Left lung (tissue), 4 donors: ENCODE measurements at regions not wholly inside any gene's neighbourhood (a gene's known extent, or its start where the extent isn't known, plus 50 kb on each side); places are given as distances from the start of the nearest gene placed in this dataset.

Experiments
- ATAC-seq: fragments of 200-7000 bp; cut with Tn5 transposase; one replicate; pipeline ENCODE4 v1.9.1; 2020; ENCODE audit warnings: moderate library complexity
- DNase-seq, 4 donors: peaks; one replicate each; pipeline ENCODE4 v3.0.0-alpha.2; 2013 to 2020
- H3K27ac ChIP-seq, 2 donors: fragments of 200-600 bp; sonication (generic) in 1 of 2; one replicate each; pipeline versions ENCODE4 v1.5.0 to v1.8.0; 2020 to 2021
- H3K27me3 ChIP-seq, 2 donors: fragments of 200-600 bp; sonication (generic) in 1 of 2; one replicate each; pipeline versions ENCODE4 v1.5.0 to v1.8.0; 2020 to 2021
- H3K36me3 ChIP-seq, 2 donors: fragments of 200-600 bp; sonication (generic) in 1 of 2; one replicate each; pipeline versions ENCODE4 v1.5.0 to v1.8.0; 2020 to 2021
- H3K4me1 ChIP-seq, 2 donors: fragments of 200-600 bp; one replicate each; pipeline ENCODE4 v1.8.0; 2021
- H3K4me3 ChIP-seq, 2 donors: fragments of 200-600 bp; sonication (generic) in 1 of 2; one replicate each; pipeline versions ENCODE4 v1.5.0 to v1.8.0; 2020 to 2021; ENCODE audit warnings: mild to moderate bottlenecking in 1 of 2
- H3K9me3 ChIP-seq, 2 donors: fragments of 200-600 bp; sonication (generic) in 1 of 2; one replicate each; pipeline versions ENCODE4 v1.5.0 to v1.8.0; 2020 to 2021
- intact Hi-C, 2 donors: fragments of 100-400 bp; cut with DNase I; formaldehyde crosslinking; loops; one replicate each; pipeline versions ENCODE4 v1.11.2 to v1.14.2; 2022
- TF ChIP-seq, protein P1 (sequence below), 2 donors: fragments of 200-600 bp; sonication (generic) in 1 of 2; IDR thresholded peaks; one replicate each; pipeline versions ENCODE4 v1.5.0 to v1.8.0; 2021; ENCODE audit warnings: antibody characterized with exemption in 2 of 2
- donor health status: DM: no; HTN: yes; CAD: no.
- donor health status: DM: no; HTN: no; CAD: no.

DNA sequence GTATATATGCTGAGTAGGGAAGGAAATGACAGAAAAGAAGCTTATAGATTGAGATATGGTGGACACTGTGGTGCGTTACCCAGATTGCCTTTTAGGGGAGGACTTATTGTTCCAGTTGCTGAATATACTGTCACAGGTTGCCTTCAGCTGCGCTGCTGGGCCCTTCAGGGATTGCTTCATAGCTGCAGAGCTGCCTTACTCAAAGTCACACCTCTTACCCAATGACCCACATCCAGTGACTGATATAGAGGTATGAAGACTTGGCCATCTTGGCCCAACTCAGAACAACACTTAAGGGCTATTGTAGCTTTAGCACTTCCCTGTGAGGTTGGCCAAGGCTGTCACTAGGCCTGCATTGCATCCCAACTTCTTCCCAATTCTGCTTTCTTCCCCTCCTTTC is 63.4 kb upstream of the TMEM164 start:
- H3K27ac ChIP-seq = no peak overlapping the region
- no peaks in the 10 kb centered on the region for H3K4me1 ChIP-seq
- peaks cover 0 to 4% of the 10 kb centered on the region in 2 donors for H3K27me3 ChIP-seq
- no peaks in the 10 kb centered on the region for H3K9me3 ChIP-seq
- TF ChIP-seq, protein P1, sequence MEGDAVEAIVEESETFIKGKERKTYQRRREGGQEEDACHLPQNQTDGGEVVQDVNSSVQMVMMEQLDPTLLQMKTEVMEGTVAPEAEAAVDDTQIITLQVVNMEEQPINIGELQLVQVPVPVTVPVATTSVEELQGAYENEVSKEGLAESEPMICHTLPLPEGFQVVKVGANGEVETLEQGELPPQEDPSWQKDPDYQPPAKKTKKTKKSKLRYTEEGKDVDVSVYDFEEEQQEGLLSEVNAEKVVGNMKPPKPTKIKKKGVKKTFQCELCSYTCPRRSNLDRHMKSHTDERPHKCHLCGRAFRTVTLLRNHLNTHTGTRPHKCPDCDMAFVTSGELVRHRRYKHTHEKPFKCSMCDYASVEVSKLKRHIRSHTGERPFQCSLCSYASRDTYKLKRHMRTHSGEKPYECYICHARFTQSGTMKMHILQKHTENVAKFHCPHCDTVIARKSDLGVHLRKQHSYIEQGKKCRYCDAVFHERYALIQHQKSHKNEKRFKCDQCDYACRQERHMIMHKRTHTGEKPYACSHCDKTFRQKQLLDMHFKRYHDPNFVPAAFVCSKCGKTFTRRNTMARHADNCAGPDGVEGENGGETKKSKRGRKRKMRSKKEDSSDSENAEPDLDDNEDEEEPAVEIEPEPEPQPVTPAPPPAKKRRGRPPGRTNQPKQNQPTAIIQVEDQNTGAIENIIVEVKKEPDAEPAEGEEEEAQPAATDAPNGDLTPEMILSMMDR (IDR thresholded peaks at IDR 0.05) = no peak
- H3K36me3 ChIP-seq = no peaks in the 10 kb centered on the region
- DNase-seq = no peak
- intact Hi-C loops = no loop called here
- ATAC-seq = peak; percentile 82
- no peak overlapping the region for H3K4me3 ChIP-seq

DNA sequence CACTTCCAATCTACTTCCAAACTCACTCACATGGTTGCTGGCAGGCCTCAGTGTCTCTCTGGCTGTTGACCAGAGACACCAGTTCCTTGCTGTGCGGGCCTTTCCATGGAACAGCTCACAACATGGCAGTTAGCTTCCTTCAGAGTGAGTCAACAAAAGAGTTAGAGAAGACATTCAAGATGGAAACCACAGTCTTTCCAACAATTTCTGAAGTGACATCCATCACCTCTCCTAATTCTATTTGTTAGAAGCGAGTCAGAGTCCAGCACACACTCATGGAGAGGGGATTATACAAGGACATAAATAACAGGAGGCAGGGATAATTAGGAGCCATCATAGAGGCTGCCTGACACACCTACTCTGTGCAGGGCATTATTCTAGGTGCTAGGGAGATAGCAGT is 62.5 kb upstream of the TMEM164 start:
- no peaks in the 10 kb centered on the region for H3K9me3 ChIP-seq

DNA sequence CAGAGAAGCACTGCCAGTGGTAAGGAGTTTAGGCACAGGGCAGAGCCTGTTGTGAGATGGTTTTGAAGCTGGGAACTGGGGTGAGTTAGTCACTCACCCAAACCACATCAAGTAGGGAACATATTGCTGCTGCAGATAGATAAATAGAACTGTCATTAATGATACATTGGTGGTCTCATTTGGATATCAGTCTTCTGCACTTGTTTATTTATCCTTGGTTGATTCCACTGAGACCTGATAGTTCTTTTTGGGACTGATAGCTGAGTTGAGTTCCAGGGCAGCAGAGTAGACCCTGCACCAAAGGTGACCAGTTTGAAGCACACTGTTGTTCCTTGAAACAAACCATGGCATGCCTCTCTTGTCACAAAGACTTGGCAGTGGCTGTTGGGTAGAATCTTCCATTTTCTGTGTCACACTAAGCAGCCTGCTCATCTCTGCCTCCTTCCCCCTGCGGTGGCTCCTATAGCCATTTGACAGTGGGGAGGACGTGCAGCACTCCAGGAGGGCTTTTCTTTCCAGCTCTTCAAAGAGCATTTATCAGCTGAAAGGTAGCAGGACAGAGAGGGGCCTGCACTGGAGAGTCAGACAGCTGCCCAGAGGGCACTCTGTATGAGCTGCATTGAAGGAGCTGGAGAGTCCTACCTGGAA is 59.7 kb upstream of the TMEM164 start:
- no peaks in the 10 kb centered on the region for H3K9me3 ChIP-seq
- H3K27ac ChIP-seq = no peak overlapping the region
- H3K4me3 ChIP-seq = no peak overlapping the region
- DNase-seq = no peak
- TF ChIP-seq, protein P1 (IDR thresholded peaks at IDR 0.05) = no peak
- no peaks in the 10 kb centered on the region for H3K36me3 ChIP-seq
- H3K27me3 ChIP-seq = no peaks in the 10 kb centered on the region
- no peak for ATAC-seq
- intact Hi-C loops = no loop called here
- no peaks in the 10 kb centered on the region for H3K4me1 ChIP-seq

More for the DNA sequence above, 62.5 kb upstream of the TMEM164 start:
- no peak overlapping the region for H3K4me3 ChIP-seq
- intact Hi-C loops = no loop called here
- ATAC-seq (no peak), DNase-seq (no peak)
- TF ChIP-seq, protein P1 (IDR thresholded peaks at IDR 0.05) = no peak
- no peak overlapping the region for H3K27ac ChIP-seq
- H3K27me3 ChIP-seq = peaks cover 0 to 4% of the 10 kb centered on the region in 2 donors
- H3K36me3 ChIP-seq = no peaks in the 10 kb centered on the region
- no peaks in the 10 kb centered on the region for H3K4me1 ChIP-seq

DNA sequence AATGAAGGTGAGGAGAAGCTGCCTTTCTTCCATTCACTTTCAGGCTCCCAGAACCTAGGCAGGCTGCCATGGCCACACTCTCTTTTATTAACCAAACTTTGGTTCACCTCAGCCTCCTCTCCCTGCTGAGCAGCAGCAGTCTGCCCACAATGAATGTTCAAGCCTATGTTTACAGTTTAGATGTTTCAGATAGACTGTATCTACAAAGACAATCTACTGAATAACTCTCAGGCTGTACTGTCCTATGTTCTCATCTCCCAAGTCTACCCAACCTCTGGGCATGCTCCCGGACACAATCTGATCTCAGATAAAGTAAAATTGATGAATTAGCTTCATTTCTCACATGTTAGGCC is 59.2 kb upstream of the TMEM164 start:
- H3K9me3 ChIP-seq = no peaks in the 10 kb centered on the region
- H3K27ac ChIP-seq = no peak overlapping the region
- no peaks in the 10 kb centered on the region for H3K36me3 ChIP-seq
- DNase-seq = no peak
- intact Hi-C loops = no loop called here
- ATAC-seq = no peak
- TF ChIP-seq, protein P1 (IDR thresholded peaks at IDR 0.05) = no peak
- H3K4me3 ChIP-seq = no peak overlapping the region
- H3K27me3 ChIP-seq = no peaks in the 10 kb centered on the region
- no peaks in the 10 kb centered on the region for H3K4me1 ChIP-seq

DNA sequence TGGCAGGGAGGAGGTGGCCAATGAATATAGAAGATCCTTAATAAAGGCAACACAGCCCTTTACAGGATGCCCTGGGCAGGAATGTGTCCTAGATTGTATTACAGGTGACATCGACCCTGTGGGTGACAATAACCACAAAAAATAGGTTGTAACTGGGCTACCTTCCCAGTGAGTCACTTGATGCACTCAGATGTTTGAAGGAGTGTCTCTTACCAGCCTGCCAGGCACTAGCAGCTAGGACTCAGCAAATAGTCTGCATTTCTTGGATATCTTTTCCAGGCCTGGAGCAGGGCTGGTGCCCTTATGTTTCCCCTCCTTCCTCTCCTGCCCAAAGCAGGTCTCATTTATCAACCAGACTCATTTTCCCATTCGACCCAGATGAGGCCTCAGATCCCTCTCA is 50.9 kb upstream of the TMEM164 start:
- TF ChIP-seq, protein P1 (IDR thresholded peaks at IDR 0.05) = no peak
- Histone ChIP-seq H3K4me3 (no peak overlapping the region), H3K4me1 (no peaks in the 10 kb centered on the region), H3K9me3 (no peaks in the 10 kb centered on the region), H3K27me3 (no peaks in the 10 kb centered on the region), H3K36me3 (no peaks in the 10 kb centered on the region), H3K27ac (no peak overlapping the region)
- ATAC-seq (peak; percentile 72), DNase-seq (no peak)
- intact Hi-C loops = no loop called here
